DMS 273 (cell line): ENCODE measurements at regions not wholly inside any gene's neighbourhood (a gene's known extent, or its start where the extent isn't known, plus 50 kb on each side); places are given as distances from the start of the nearest gene placed in this dataset.

Source experiments
- DNase-seq: peaks from one replicate; lab custom pipeline; 2025; ENCODE audit not compliant: unreplicated experiment; lab: John Stamatoyannopoulos, UW

DNA sequence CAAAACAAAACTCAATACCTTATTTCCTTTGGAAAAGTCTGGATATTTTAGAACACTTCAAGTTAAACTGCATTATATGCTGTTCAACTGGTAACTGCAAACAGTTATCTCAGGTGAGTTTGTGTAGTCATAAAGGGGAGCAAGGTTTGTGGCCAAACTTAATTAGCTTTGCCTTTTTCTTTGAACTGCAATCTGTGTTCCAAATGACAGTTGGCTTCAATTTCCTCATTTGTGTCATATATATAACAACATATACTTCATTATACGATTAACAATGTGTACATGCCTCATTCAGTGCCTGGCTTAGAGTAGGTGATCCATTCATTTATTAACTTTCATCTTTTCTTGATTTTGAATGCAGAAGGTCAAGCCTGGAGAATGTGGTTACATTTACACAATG lies 55.8 kb downstream of the KCNE4 start:
- DNase-seq: no peak

- no peak for DNase-seq
These were observed 56.5 kb downstream of the KCNE4 start for GRCh38 chr2:223108351-223109050.

DNA sequence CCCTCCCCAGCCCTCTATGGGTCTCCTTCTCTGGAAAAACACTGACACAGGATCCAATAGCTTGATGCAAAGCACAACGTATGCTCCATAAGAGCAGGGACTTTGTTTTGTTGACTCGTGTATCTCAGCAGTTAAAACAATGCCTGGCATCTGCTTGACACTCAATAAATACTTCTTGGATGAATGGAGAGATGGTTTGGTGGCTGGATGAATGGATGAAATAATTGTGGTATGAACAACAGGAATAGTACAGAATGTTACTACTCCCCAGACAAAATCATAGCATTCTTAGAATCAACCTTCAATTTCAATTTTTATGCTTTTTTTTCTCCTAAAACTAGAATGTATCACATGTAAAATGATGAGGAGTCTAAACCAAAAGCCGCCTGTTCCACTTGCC lies 57.4 kb downstream of the KCNE4 start:
- no peak for DNase-seq

DNA sequence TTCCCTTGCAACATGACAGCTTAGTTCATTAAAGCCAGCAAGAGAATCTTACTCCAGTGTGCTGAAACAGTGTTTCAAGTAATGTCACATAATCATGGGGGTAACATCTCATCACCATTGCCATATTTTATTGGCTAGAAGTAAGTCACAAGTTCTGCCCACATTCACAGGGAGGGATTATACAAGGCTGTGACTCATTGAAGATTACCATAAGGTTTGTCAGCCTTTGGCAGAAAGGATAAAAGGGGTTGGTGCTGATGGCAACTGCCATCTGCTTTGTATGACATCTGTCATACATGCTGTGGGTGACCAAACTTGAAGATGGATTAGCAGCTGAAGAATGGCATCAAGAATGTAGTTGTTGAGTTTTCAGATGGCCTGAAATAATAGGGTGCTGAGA lies 61.2 kb downstream of the KCNE4 start:
- peak; percentile 13 for DNase-seq

- no peak for DNase-seq
These were observed 62.2 kb downstream of the KCNE4 start for GRCh38 chr2:223114170-223114569.

DNA sequence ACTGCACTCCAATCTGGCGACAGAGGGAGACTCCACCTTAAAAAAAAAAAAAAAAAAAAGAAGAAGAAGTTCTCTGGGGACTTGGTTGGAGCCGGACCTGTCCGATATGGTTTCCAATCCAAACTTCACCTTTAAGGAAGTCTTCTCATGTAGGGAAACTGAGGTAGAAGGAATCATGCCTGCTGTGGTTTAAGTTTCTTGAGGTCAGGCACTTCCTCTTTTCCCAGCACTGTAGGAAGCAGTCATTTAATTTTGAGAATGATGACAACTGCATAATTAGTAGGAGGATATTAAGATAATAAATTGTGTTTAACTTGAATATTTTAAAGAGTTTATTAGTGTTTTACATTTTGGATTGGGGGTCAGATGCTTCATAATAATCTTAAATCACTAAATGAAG lies 62.9 kb downstream of the KCNE4 start:
- DNase-seq: no peak

- DNase-seq: no peak
These were observed 65.5 kb downstream of the KCNE4 start for GRCh38 chr2:223117533-223117932.

- DNase-seq: no peak
These were observed 69.3 kb downstream of the KCNE4 start for GRCh38 chr2:223121283-223121682.

DNA sequence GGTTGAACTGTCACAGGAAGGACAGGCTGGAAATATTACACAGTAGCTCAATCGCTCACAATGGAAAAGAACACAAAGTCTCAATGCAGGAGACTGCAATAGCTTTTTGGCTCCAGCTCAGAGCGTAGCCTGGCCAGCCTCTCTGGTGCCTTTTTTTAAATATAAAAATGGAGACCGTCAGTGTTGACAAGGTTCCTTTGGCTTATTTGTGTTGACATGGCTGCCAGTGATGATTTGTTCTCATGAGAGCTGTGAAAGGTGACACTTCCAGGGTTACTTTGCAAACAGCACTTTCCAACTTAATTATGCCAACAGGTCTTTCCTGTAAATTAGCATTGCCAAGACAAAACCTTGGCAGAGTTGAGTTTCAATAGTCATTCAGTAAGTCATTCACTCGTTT lies 70.8 kb downstream of the KCNE4 start:
- no peak for DNase-seq

- DNase-seq: no peak
These were observed 72.0 kb downstream of the KCNE4 start for GRCh38 chr2:223123855-223124610.

GRCh38 chr2:223141606-223142005 lies 89.6 kb downstream of the KCNE4 start:
- DNase-seq: no peak

DNA sequence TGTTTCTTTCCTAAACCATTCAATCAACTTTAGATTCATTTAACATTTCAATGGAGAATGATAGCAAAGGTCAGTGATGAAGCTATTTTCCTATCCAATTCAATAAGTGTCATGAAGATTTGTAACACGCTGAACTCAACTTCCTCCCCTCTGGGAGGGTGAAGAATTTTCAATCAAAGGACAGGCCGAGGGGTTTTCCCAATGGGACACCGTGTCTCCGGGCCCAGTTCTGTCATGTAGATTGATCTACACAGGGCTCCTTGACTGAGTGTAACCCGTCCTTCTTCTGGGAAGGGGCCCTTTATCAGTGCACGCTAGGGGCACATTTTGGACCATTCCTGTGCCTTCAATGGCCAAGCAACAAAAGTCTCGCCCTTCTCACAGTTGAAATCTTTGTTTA lies 90.1 kb downstream of the KCNE4 start:
- no peak for DNase-seq

GRCh38 chr2:223147431-223147830 lies 95.4 kb downstream of the KCNE4 start:
- DNase-seq: no peak

- no peak for DNase-seq
These were observed 96.5 kb downstream of the KCNE4 start for GRCh38 chr2:223148516-223148915.

DNA sequence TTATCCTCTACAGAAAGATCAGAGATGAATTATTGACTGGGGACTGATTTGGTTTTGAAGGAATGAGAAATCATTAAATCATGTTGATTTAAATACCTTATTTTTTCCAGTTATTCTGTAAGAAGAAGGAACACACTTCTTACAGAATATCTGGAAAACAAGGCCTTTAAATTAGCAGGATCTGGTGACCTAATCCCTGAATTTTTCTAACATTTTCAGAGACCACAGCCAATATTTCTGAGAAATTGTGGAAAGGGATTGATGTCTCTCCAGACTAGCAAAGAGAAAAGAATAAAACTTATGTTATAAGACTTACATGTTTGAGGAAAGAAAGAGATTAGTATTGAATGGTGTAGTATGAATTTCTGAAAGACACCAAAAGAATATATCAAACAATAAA lies 104.0 kb downstream of the KCNE4 start:
- DNase-seq: no peak

DNA sequence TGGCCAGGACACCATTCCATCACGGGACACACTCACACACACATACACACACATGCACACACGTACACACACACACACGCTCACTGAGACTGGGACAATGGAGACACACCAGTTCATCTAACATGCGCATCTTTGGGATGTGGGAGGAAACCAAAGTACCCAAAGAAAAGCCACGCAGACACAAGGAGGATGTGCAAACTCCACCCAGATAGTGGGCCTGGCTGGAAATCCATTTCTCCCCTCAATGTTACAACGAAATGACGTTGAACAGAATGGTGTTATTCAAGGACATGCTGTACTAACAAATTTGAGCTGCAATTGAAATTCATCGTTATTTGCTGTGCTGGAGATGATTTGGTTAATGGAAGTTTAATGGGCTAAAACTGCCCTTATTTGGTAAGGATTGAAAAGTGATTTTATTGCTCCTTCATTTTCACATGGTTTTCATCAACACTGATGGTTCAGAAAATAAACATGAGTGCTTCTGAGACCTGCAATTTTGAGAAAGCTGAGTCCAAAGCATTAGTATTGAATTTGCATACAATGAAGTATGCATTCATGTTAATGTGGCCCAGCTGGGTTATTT lies 110.0 kb downstream of the KCNE4 start:
- DNase-seq: no peak

- peak; percentile 16 for DNase-seq
These were observed 113.6 kb downstream of the KCNE4 start for GRCh38 chr2:223165423-223166214.

DNA sequence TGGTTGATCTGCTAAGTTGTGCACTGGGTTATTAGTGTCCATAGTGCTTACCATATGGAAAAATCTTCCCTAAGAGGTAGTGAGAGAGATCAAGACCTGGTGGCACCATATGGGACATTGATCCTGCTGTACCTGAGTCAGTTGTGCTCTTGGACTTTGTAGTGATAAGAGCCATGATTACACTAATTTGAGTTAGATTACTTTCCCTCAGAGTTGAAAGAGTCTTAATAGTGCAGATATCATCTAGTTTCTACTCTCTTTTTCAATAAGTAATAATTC lies 114.2 kb downstream of the KCNE4 start:
- DNase-seq: no peak

DNA sequence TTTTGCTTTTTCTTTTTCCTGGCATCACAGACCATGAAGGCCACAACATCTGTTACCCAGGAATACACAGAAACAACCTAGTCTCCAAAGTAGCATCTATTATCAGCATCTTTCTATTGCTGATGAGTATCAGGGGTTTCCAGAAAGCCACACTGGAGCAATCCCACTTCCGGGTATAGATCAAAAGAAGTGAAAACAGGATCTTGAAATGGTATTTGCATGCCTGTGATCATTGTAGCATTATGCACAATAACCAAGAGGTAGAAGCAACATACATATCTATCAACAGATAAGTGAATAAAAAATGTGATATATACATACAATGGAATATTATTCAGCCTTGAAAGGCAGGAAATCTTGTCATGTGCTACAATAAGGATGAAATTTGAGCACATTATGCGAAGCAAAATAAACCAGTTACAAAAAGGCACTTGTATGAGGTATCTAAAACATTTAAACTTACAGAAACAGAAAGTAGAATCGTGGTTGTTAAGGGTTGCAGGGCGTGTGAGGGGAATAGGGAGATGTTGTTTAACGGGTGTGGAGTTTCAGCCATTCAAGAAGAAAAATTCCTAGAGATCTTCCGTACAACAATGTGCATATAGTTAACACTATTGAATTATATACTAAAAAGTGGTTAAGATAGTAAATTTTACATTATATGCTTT lies 115.1 kb downstream of the KCNE4 start:
- no peak for DNase-seq

- DNase-seq: no peak
These were observed 118.0 kb downstream of the KCNE4 start for GRCh38 chr2:223169830-223170605.
